HG03457 (cell line): ENCODE measurements at regions not wholly inside any gene's neighbourhood (a gene's known extent, or its start where the extent isn't known, plus 50 kb on each side); places are given as distances from the start of the nearest gene placed in this dataset.
"Not testable (repeated sequence)": the region's sequence is repeated elsewhere in the genome, so short reads cannot be mapped to it uniquely, and the experiment has no call there.

Source experiments
- ATAC-seq: cut with Tn5 transposase; IDR thresholded peaks from one replicate; pipeline ENCODE4 v1.9.1; 2021; ENCODE audit warnings: moderate number of reproducible peaks; ENCODE audit not compliant: unreplicated experiment

GRCh38 chr1:58257003-58257402, 289.5 kb downstream of the OMA1 start:
- no peak for ATAC-seq

- no peak for ATAC-seq
Measured at GRCh38 chr1:58256546-58256945, 290.0 kb downstream of the OMA1 start.

- no peak for ATAC-seq
Measured at GRCh38 chr1:58256041-58256440, 290.5 kb downstream of the OMA1 start.

- ATAC-seq, result no peak
Measured at GRCh38 chr1:58255192-58255591, 291.3 kb downstream of the OMA1 start.

GRCh38 chr1:58251430-58252073, 295.0 kb downstream of the OMA1 start:
- ATAC-seq, result no peak

GRCh38 chr1:58250587-58250948, 296.0 kb downstream of the OMA1 start:
- ATAC-seq, result no peak

GRCh38 chr1:58249737-58250586, 296.6 kb downstream of the OMA1 start:
- ATAC-seq, result no peak

- no peak for ATAC-seq
Measured at GRCh38 chr1:58249388-58249736, 297.2 kb downstream of the OMA1 start.

- no peak for ATAC-seq
Measured at GRCh38 chr1:58248791-58249190, 297.7 kb downstream of the OMA1 start.

GRCh38 chr1:58248072-58248471, 298.5 kb downstream of the OMA1 start:
- no peak for ATAC-seq

- no peak for ATAC-seq
Measured at GRCh38 chr1:58246549-58246948, 300.0 kb downstream of the OMA1 start.

GRCh38 chr1:58244872-58245271, 301.7 kb downstream of the OMA1 start:
- ATAC-seq, result no peak

- ATAC-seq, result no peak
Measured at GRCh38 chr1:58238846-58239245, 307.7 kb downstream of the OMA1 start.

GRCh38 chr1:58233729-58234128, 312.8 kb downstream of the OMA1 start:
- ATAC-seq, result no peak

GRCh38 chr1:58231204-58231603, 315.3 kb downstream of the OMA1 start:
- no peak for ATAC-seq

GRCh38 chr1:58227604-58228003, 318.9 kb downstream of the OMA1 start:
- ATAC-seq, result no peak

GRCh38 chr1:58223522-58223921, 323.0 kb downstream of the OMA1 start:
- ATAC-seq, result no peak

- ATAC-seq, result no peak
Measured at GRCh38 chr1:58220836-58221472, 325.6 kb downstream of the OMA1 start.

GRCh38 chr1:58216169-58216568, 330.4 kb downstream of the OMA1 start:
- not testable (repeated sequence) for ATAC-seq

GRCh38 chr1:58214674-58215073, 331.9 kb downstream of the OMA1 start:
- ATAC-seq, result no peak

GRCh38 chr1:58211869-58212268, 334.7 kb downstream of the OMA1 start:
- no peak for ATAC-seq

- no peak for ATAC-seq
Measured at GRCh38 chr1:58209575-58209974, 337.0 kb downstream of the OMA1 start.
